Sigmoid colon (tissue), 6 donors: ENCODE measurements at regions not wholly inside any gene's neighbourhood (a gene's known extent, or its start where the extent isn't known, plus 50 kb on each side); places are given as distances from the start of the nearest gene placed in this dataset.

ENCODE experiments used
- DNase-seq: peaks from one replicate; pipeline ENCODE4 v3.0.0-alpha.2; 2019
- H3K27ac ChIP-seq, 4 donors: fragments of 200-600 bp; sonication (generic); one replicate each; pipeline ENCODE4 v1.5.1; 2016 to 2019; ENCODE audit warnings: mild to moderate bottlenecking in 1 of 4
- H3K27me3 ChIP-seq, 3 donors: fragments of 200-600 bp; sonication (generic); one replicate each; pipeline ENCODE4 v1.5.1; 2019; ENCODE audit warnings: mild to moderate bottlenecking in 1 of 3
- H3K36me3 ChIP-seq, 4 donors: fragments of 200-600 bp; sonication (generic); one replicate each; pipeline ENCODE4 v1.5.1; 2016 to 2019
- H3K4me1 ChIP-seq, 4 donors: fragments of 200-600 bp; sonication (generic); one replicate each; pipeline ENCODE4 v1.5.1; 2017 to 2019
- H3K4me3 ChIP-seq, 4 donors: fragments of 200-600 bp; sonication (generic); one replicate each; pipeline ENCODE4 v1.5.1; 2017 to 2019; ENCODE audit warnings: mild to moderate bottlenecking in 2 of 4, moderate library complexity in 1 of 4
- H3K9me3 ChIP-seq, 4 donors: fragments of 200-600 bp in 3 of 4; sonication (generic) in 3 of 4; one replicate each; pipeline versions ENCODE4 v1.5.1 to v1.6.1; 2013 to 2019
- CTCF ChIP-seq, 4 experiments: fragments of 450-650 bp in 3 of 4; fragments of 200-600 bp in 1 of 4; IDR thresholded peaks; one replicate each; pipeline ENCODE4 v1.5.1; 2016 to 2019; ENCODE audit warnings: antibody characterized with exemption in 4 of 4, mild to moderate bottlenecking in 3 of 4, moderate library complexity in 2 of 4
- EP300 ChIP-seq, 4 donors: sonication (generic); formaldehyde crosslinking; IDR thresholded peaks; one replicate each; pipeline ENCODE4 v1.6.1; 2017; ENCODE audit warnings: antibody characterized with exemption in 4 of 4
- POLR2A ChIP-seq, 2 donors: fragments of 450-650 bp; IDR thresholded peaks; one replicate each; pipeline ENCODE4 v1.6.1; 2016; ENCODE audit warnings: antibody characterized with exemption in 2 of 2, mild to moderate bottlenecking in 2 of 2, moderate library complexity in 2 of 2
- POLR2AphosphoS5 ChIP-seq, 4 donors: sonication (generic); formaldehyde crosslinking; IDR thresholded peaks; one replicate each; pipeline ENCODE4 v1.6.1; 2017; ENCODE audit warnings: antibody characterized with exemption in 4 of 4
- WGBS, 2 donors: extraction: QIAGEN DNeasy Blood & Tissue Kit; methylation state at CpG; one replicate each; pipeline ENCODE4 v1.1.7; 2013; 5-methylcytosine and 5-hydroxymethylcytosine counted together
- intact Hi-C: fragments of 100-400 bp; cut with DNase I; formaldehyde crosslinking; loops from one replicate; pipeline ENCODE4 v1.15.1; 2023
- donor health status: healthy with polysubstance abuse.
- donor health status: healthy.

- no peaks in the 10 kb centered on the region for H3K27me3 ChIP-seq
- H3K4me1 ChIP-seq = peaks cover 0 to 33% (median 19%) of the 10 kb centered on the region in 4 donors
- 78 to 90% methylated on average over 1 of the region's 1 CpG for WGBS, 2 donors
- no peaks in the 10 kb centered on the region for H3K36me3 ChIP-seq
- intact Hi-C loops = no loop called here
- TF ChIP-seq POLR2A (IDR thresholded peaks at IDR 0.05) = no peak
- TF ChIP-seq EP300 (IDR thresholded peaks at IDR 0.05) = no peak
- TF ChIP-seq CTCF (IDR thresholded peaks at IDR 0.05) = no peak
- TF ChIP-seq POLR2AphosphoS5 (IDR thresholded peaks at IDR 0.05) = no peak
- H3K4me3 ChIP-seq = no peak overlapping the region
- peak overlapping the region in 2 of 4 donors; percentile 30 to 54 for H3K27ac ChIP-seq
- no peak for DNase-seq
- no peaks in the 10 kb centered on the region for H3K9me3 ChIP-seq
These were observed 126.3 kb upstream of the KLF3 start for GRCh38 chr4:38537666-38538065.

DNA sequence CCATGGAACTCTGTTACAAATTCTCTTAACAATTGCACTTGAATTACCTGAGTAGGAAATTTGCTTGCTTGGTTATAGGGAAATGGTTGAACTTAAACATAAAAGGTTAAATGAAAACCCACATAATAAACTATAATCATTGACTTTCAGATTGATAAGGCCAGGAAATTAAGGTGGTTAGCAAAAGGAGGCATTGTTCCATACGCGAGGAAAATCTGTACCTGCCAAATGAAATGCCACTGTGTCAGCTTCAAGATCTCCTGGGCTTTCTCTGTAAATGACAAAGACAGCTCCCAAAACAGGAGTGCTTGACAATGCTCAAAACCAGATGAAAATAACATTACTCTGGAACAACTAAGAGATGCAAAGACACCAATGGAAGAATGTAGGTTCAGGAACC, 125.5 kb upstream of the KLF3 start:
- Histone ChIP-seq H3K27me3 (no peaks in the 10 kb centered on the region), H3K9me3 (no peaks in the 10 kb centered on the region), H3K36me3 (no peaks in the 10 kb centered on the region), H3K27ac (no peak overlapping the region), H3K4me3 (no peak overlapping the region), H3K4me1 (peaks cover 0 to 24% (median 15%) of the 10 kb centered on the region in 4 donors)
- TF ChIP-seq EP300 (IDR thresholded peaks at IDR 0.05) (no peak), CTCF (IDR thresholded peaks at IDR 0.05) (no peak), POLR2A (IDR thresholded peaks at IDR 0.05) (no peak), POLR2AphosphoS5 (IDR thresholded peaks at IDR 0.05) (no peak)
- no peak for DNase-seq
- intact Hi-C loops = no loop called here
- 28 to 71% methylated on average over 2 of the region's 2 CpGs for WGBS, 2 donors

DNA sequence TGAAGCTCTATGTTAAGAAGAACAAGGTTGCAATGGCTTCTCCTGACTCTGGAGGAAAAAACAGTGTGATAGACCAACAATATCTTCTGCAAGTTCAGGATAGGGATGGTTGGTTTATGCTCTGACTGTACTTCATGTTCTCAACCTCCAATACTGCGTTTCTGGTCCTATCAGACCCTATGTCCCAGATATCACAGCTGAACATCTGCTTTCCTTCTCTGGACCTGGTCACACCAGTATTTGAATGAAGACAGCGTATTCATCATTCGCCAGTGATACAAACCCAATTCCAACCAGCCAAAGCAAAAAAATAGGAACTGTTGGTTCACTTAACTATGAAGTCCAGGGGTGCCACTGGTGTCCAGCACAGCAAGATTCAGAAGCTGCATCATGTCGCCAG, 124.5 kb upstream of the KLF3 start:
- 96 to 98% methylated on average over 4 of the region's 4 CpGs for WGBS, 2 donors

GRCh38 chr4:38547052-38547451, 116.9 kb upstream of the KLF3 start:
- no peak for TF ChIP-seq CTCF (IDR thresholded peaks at IDR 0.05)
- no peak for TF ChIP-seq POLR2AphosphoS5 (IDR thresholded peaks at IDR 0.05)
- no peak for TF ChIP-seq POLR2A (IDR thresholded peaks at IDR 0.05)
- TF ChIP-seq EP300 (IDR thresholded peaks at IDR 0.05) = no peak
- intact Hi-C loops = no loop called here
- no peak for DNase-seq
- H3K4me1 ChIP-seq = peaks cover 0 to 19% (median 5%) of the 10 kb centered on the region in 4 donors
- WGBS, 2 donors = 91 to 97% methylated on average over 2 of the region's 2 CpGs
- no peaks in the 10 kb centered on the region for H3K36me3 ChIP-seq
- no peak overlapping the region for H3K4me3 ChIP-seq
- no peak overlapping the region for H3K27ac ChIP-seq
- H3K9me3 ChIP-seq = no peaks in the 10 kb centered on the region
- H3K27me3 ChIP-seq = no peaks in the 10 kb centered on the region

More for the DNA sequence above, 124.5 kb upstream of the KLF3 start:
- Histone ChIP-seq H3K27ac (no peak overlapping the region), H3K4me1 (peaks cover 0 to 22% (median 14%) of the 10 kb centered on the region in 4 donors), H3K27me3 (no peaks in the 10 kb centered on the region), H3K9me3 (no peaks in the 10 kb centered on the region), H3K36me3 (no peaks in the 10 kb centered on the region), H3K4me3 (no peak overlapping the region)
- DNase-seq = no peak
- TF ChIP-seq CTCF (IDR thresholded peaks at IDR 0.05) (no peak), POLR2AphosphoS5 (IDR thresholded peaks at IDR 0.05) (no peak), POLR2A (IDR thresholded peaks at IDR 0.05) (no peak), EP300 (IDR thresholded peaks at IDR 0.05) (no peak)
- intact Hi-C loops = no loop called here

GRCh38 chr4:38548256-38548655, 115.7 kb upstream of the KLF3 start:
- Histone ChIP-seq H3K36me3 (no peaks in the 10 kb centered on the region), H3K27ac (no peak overlapping the region), H3K27me3 (no peaks in the 10 kb centered on the region), H3K4me3 (no peak overlapping the region), H3K4me1 (peaks cover 0 to 19% (median 5%) of the 10 kb centered on the region in 4 donors), H3K9me3 (no peaks in the 10 kb centered on the region)
- DNase-seq = no peak
- intact Hi-C loops = no loop called here
- 98% methylated on average over 3 of the region's 3 CpGs for WGBS, 2 donors
- no peak for TF ChIP-seq POLR2A (IDR thresholded peaks at IDR 0.05)
- TF ChIP-seq EP300 (IDR thresholded peaks at IDR 0.05) = no peak
- no peak for TF ChIP-seq CTCF (IDR thresholded peaks at IDR 0.05)
- TF ChIP-seq POLR2AphosphoS5 (IDR thresholded peaks at IDR 0.05) = no peak
